CD14-positive monocyte (primary cell): ENCODE measurements at regions not wholly inside any gene's neighbourhood (a gene's known extent, or its start where the extent isn't known, plus 50 kb on each side); places are given as distances from the start of the nearest gene placed in this dataset.

Experiments used
- DNase-seq, 3 donors: peaks; one replicate each; pipeline ENCODE4 v3.0.0-alpha.2; 2011 to 2022
- H2AFZ ChIP-seq: 2 replicates; pipeline ENCODE4 v1.6.0; 2012; ENCODE audit warnings: mild to moderate bottlenecking, low read depth, low read length, inconsistent platforms; ENCODE audit not compliant: insufficient read depth, poor library complexity, severe bottlenecking
- H3K27ac ChIP-seq, 2 donors: 1 replicate in 1 of 2; 2 replicates in 1 of 2; pipeline ENCODE4 v1.5.1; 2012 to 2013; ENCODE audit warnings: low read length in 2 of 2, control low read depth in 1 of 2, inconsistent platforms in 1 of 2, low read depth in 1 of 2, mild to moderate bottlenecking in 1 of 2
- H3K27me3 ChIP-seq, 2 donors: one replicate each; pipeline versions ENCODE4 v1.6.0 to v1.6.1; 2011 to 2013; ENCODE audit warnings: low read length in 2 of 2; ENCODE audit not compliant: control insufficient read depth in 2 of 2, insufficient read depth in 2 of 2
- H3K36me3 ChIP-seq, 2 donors: replicated peaks in 1 of 2; 1 replicate in 1 of 2; 2 replicates in 1 of 2; pipeline versions ENCODE4 v1.5.1 to v1.6.1; 2012 to 2013; ENCODE audit warnings: low read length in 2 of 2, control low read depth in 1 of 2, inconsistent platforms in 1 of 2, mild to moderate bottlenecking in 1 of 2; ENCODE audit not compliant: insufficient read depth in 2 of 2, control insufficient read depth in 1 of 2
- H3K4me1 ChIP-seq, 2 donors: 1 replicate in 1 of 2; 2 replicates in 1 of 2; pipeline versions ENCODE4 v1.5.1 to v1.6.1; 2012 to 2013; ENCODE audit warnings: low read length in 2 of 2, control low read depth in 1 of 2, inconsistent platforms in 1 of 2, mild to moderate bottlenecking in 1 of 2, moderate library complexity in 1 of 2; ENCODE audit not compliant: insufficient read depth in 2 of 2, control insufficient read depth in 1 of 2
- H3K4me2 ChIP-seq: replicated peaks from 2 replicates; pipeline ENCODE3; 2012; ENCODE audit warnings: low read length, moderate library complexity, mild to moderate bottlenecking; ENCODE audit not compliant: poor library complexity, severe bottlenecking; ENCODE audit errors: extremely low read depth
- H3K4me3 ChIP-seq, 3 experiments: fragments of 200-600 bp in 1 of 3; sonication (generic) in 1 of 3; replicated peaks in 1 of 3; 1 replicate in 2 of 3; 2 replicates in 1 of 3; pipeline ENCODE4 v1.5.1; 2011 to 2013; ENCODE audit warnings: low read length in 3 of 3, mild to moderate bottlenecking in 3 of 3, control low read depth in 2 of 3, low read depth in 2 of 3, inconsistent platforms in 1 of 3, moderate library complexity in 1 of 3
- H3K79me2 ChIP-seq: 2 replicates; pipeline ENCODE4 v1.6.0; 2012; ENCODE audit warnings: mild to moderate bottlenecking, control low read depth, inconsistent platforms, low read length, moderate library complexity; ENCODE audit not compliant: insufficient read depth
- H3K9ac ChIP-seq: 2 replicates; pipeline ENCODE4 v1.6.0; 2017; ENCODE audit warnings: low read length, mild to moderate bottlenecking; ENCODE audit not compliant: insufficient read depth, poor library complexity, severe bottlenecking
- H3K9me3 ChIP-seq, 2 donors: replicated peaks in 1 of 2; 1 replicate in 1 of 2; 2 replicates in 1 of 2; pipeline versions ENCODE4 v1.5.1 to v1.6.1; 2012 to 2013; ENCODE audit warnings: low read length in 2 of 2, control low read depth in 1 of 2; ENCODE audit not compliant: control insufficient read depth in 1 of 2, insufficient read depth in 1 of 2
- H4K20me1 ChIP-seq: 2 replicates; pipeline ENCODE4 v1.6.0; 2012; ENCODE audit warnings: mild to moderate bottlenecking, low read length, control low read depth, moderate library complexity; ENCODE audit not compliant: insufficient read depth
- H3K27ac Mint-ChIP-seq, 7 donors: one replicate each; pipeline ENCODE4 v1.8.0; 2020; ENCODE audit warnings: mild to moderate bottlenecking in 7 of 7, mixed read lengths in 7 of 7, moderate library complexity in 6 of 7, inconsistent platforms in 2 of 7
- H3K27me3 Mint-ChIP-seq, 3 donors: one replicate each; pipeline ENCODE4 v1.8.0; 2021 to 2022; ENCODE audit warnings: low read depth in 3 of 3, mild to moderate bottlenecking in 3 of 3, mixed read lengths in 3 of 3, moderate library complexity in 3 of 3, inconsistent platforms in 1 of 3
- H3K36me3 Mint-ChIP-seq, 2 donors: one replicate each; pipeline ENCODE4 v1.8.0; 2020; ENCODE audit warnings: mixed read lengths in 2 of 2, inconsistent platforms in 1 of 2, mild to moderate bottlenecking in 1 of 2
- H3K4me1 Mint-ChIP-seq: one replicate; pipeline ENCODE4 v1.8.0; 2020; ENCODE audit warnings: mild to moderate bottlenecking, mixed read lengths
- H3K4me3 Mint-ChIP-seq, 2 donors: one replicate each; pipeline ENCODE4 v1.8.0; 2020; ENCODE audit warnings: mild to moderate bottlenecking in 2 of 2, mixed read lengths in 2 of 2, moderate library complexity in 1 of 2
- H3K9me3 Mint-ChIP-seq, 7 donors: one replicate each; pipeline ENCODE4 v1.8.0; 2020 to 2022; ENCODE audit warnings: mixed read lengths in 7 of 7, mild to moderate bottlenecking in 6 of 7, moderate library complexity in 6 of 7, inconsistent platforms in 2 of 7
- WGBS: methylation state at CpG from one replicate; pipeline ENCODE4 v1.1.5; 2013; ENCODE audit warnings: missing lambda C conversion rate; ENCODE audit not compliant: insufficient coverage; 5-methylcytosine and 5-hydroxymethylcytosine counted together
- intact Hi-C, 2 donors: fragments of 100-400 bp; cut with micrococcal nuclease; formaldehyde crosslinking; loops; one replicate each; pipeline versions ENCODE4 v1.15.0 to v1.15.1; 2023
- TF ChIP-seq, protein P1 (sequence below): fragments of 200-600 bp; IDR thresholded peaks from one replicate; pipeline ENCODE4 v1.8.0; 2022; ENCODE audit warnings: antibody characterized with exemption, mild to moderate bottlenecking

DNA sequence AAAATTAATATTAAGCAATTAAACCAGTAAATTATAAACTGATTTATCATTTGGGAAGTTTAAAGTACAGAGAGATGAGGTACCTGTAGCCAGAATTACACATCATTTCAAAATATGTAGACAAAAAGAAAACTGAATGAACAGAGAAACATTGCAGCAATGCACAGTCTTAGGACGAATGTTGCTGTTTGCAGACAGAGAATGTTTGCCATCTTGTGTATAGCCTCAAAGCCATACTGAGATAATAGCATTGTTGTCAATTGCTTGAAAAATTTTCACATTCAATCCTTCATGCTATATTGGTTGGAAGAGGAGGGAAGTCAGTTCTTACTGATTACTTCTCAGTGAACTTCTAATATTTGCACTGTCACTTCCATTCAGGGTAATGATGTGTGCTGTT, 326.2 kb downstream of the PRR16 start:
- intact Hi-C loops = no loop called here
- H3K4me2 ChIP-seq = no peak overlapping the region
- WGBS = no CpG with 5 or more reads among the region's 1 CpG

DNA sequence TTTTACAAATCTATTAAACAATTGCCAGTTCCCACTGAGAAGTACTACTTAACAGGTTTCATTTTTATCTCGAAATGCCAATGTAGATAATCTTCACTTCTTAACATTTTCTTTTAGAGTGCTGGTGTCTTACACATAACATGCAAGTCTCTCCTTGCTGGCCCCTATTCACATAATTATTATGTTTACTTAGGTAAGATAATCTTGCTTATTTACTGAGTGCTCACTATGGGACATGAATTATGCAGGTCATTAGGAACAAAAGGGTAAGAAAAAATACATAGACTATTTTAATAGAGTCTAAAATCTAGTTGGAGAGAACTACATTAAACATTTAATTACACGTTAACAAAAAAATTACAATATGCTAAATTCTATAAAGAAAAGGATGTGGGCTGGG, 328.4 kb downstream of the PRR16 start:
- H3K27me3 ChIP-seq = no peaks in the 10 kb centered on the region

More for the DNA sequence above, 326.2 kb downstream of the PRR16 start:
- no peaks in the 10 kb centered on the region for H4K20me1 ChIP-seq
- H3K4me1 ChIP-seq = no peaks in the 10 kb centered on the region
- H3K27me3 ChIP-seq = no peaks in the 10 kb centered on the region
- no peaks in the 10 kb centered on the region for H3K36me3 ChIP-seq
- H3K27ac Mint-ChIP-seq = no peak overlapping the region
- H3K9me3 ChIP-seq = no peaks in the 10 kb centered on the region
- no peak overlapping the region for H2AFZ ChIP-seq
- no peak for DNase-seq
- no peak overlapping the region for H3K4me3 Mint-ChIP-seq
- peaks cover 0 to 2% (median 0%) of the 10 kb centered on the region in 3 donors for H3K27me3 Mint-ChIP-seq
- no peak overlapping the region for H3K4me3 ChIP-seq
- H3K36me3 Mint-ChIP-seq = no peaks in the 10 kb centered on the region
- H3K79me2 ChIP-seq = no peaks in the 10 kb centered on the region
- H3K4me1 Mint-ChIP-seq = no peaks in the 10 kb centered on the region
- H3K27ac ChIP-seq = no peak overlapping the region
- H3K9ac ChIP-seq = no peak overlapping the region
- H3K9me3 Mint-ChIP-seq = peaks cover 0 to 3% (median 0%) of the 10 kb centered on the region in 7 donors
- TF ChIP-seq, protein P1, sequence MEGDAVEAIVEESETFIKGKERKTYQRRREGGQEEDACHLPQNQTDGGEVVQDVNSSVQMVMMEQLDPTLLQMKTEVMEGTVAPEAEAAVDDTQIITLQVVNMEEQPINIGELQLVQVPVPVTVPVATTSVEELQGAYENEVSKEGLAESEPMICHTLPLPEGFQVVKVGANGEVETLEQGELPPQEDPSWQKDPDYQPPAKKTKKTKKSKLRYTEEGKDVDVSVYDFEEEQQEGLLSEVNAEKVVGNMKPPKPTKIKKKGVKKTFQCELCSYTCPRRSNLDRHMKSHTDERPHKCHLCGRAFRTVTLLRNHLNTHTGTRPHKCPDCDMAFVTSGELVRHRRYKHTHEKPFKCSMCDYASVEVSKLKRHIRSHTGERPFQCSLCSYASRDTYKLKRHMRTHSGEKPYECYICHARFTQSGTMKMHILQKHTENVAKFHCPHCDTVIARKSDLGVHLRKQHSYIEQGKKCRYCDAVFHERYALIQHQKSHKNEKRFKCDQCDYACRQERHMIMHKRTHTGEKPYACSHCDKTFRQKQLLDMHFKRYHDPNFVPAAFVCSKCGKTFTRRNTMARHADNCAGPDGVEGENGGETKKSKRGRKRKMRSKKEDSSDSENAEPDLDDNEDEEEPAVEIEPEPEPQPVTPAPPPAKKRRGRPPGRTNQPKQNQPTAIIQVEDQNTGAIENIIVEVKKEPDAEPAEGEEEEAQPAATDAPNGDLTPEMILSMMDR = no peak

More for the DNA sequence above, 328.4 kb downstream of the PRR16 start:
- WGBS = no CpG with 5 or more reads among the region's 2 CpGs
- no peak overlapping the region for H2AFZ ChIP-seq
- no peaks in the 10 kb centered on the region for H3K36me3 ChIP-seq
- no peaks in the 10 kb centered on the region for H3K4me1 ChIP-seq
- Mint-ChIP-seq H3K9me3 (no peaks in the 10 kb centered on the region), H3K36me3 (no peaks in the 10 kb centered on the region), H3K27ac (no peak overlapping the region), H3K4me3 (no peak overlapping the region), H3K4me1 (no peaks in the 10 kb centered on the region), H3K27me3 (peaks cover 0 to 2% (median 0%) of the 10 kb centered on the region in 3 donors)
- no peak overlapping the region for H3K9ac ChIP-seq
- no peak overlapping the region for H3K27ac ChIP-seq
- no peaks in the 10 kb centered on the region for H3K9me3 ChIP-seq
- no peak for DNase-seq
- intact Hi-C loops = no loop called here
- H3K79me2 ChIP-seq = no peaks in the 10 kb centered on the region
- no peak overlapping the region for H3K4me3 ChIP-seq
- no peaks in the 10 kb centered on the region for H4K20me1 ChIP-seq
- TF ChIP-seq, protein P1 = no peak
- H3K4me2 ChIP-seq = no peak overlapping the region
